ENCODE measurements at regions not wholly inside any gene's neighbourhood (a gene's known extent, or its start where the extent isn't known, plus 50 kb on each side); places are given as distances from the start of the nearest gene placed in this dataset.
"Not testable (repeated sequence)": the region's sequence is repeated elsewhere in the genome, so short reads cannot be mapped to it uniquely, and the experiment has no call there.

- DNase-seq = not testable (repeated sequence)
Measured at GRCh38 chr16:29355339-29356059, 51.0 kb downstream of the NPIPB11 start.

DNA sequence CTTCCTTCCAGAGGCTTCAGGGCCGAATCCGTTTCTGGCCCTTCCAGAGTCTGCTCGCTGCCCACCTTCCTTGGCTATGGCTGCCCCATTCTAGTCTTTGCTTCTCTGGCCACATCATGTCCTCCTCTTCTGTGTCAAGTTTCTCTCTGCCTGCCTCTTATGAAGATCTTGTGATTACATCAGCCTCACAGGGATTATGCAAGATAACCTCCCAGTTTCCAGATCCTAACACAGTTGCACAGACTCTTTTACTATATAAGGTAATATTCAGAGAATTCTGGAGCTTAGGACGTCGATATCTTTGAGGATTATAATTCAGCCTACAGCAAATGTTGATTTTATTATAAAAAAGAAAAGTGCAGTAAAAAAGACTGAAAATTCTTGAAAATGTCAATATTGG is 52.1 kb downstream of the NPIPB11 start:
- not testable (repeated sequence) for DNase-seq

- DNase-seq = not testable (repeated sequence)
Measured at GRCh38 chr16:29352617-29352999, 53.9 kb downstream of the NPIPB11 start.

- DNase-seq = not testable (repeated sequence)
Measured at GRCh38 chr16:29351970-29352616, 54.4 kb downstream of the NPIPB11 start.

GRCh38 chr16:29351271-29351969 is 55.1 kb downstream of the NPIPB11 start:
- not testable (repeated sequence) for DNase-seq

DNA sequence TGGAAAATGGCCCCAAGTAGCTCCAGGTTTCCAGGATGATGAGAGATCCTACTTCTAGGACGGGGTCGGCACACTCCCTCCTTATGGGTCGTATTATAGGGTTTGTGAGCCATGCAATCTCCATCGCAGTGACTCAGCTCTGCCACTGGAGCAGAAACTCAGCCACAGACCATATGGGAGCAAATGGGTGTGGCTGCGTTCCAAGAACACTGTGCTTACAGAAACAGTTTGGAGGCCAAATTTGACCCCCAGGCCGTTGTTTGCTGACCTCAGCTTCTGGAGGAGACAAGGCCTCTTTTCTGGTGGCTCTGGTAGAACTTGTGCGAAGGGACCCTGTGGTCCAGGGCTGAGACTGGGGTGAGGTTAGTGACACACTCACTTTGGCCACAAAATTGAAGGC is 56.5 kb downstream of the NPIPB11 start:
- not testable (repeated sequence) for DNase-seq

DNA sequence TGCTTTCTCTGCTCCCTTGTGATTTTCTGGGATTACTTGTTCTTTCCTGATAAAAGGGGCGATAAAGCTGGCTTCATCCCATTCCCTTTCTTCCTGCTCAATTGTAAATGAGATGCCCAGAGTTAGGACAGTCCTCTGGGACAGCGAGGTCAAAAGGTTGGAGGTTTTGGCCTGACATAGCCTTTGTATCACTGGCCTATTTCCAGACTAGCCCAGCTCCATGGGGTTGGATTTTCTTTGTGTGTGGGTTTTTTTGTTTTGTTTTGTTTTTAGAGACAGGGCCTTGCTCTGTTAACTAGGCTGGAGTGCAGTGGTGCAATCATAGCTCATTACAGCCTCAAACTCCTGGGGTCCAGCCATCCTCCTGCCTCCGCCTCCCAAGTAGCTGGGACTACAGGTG is 57.8 kb downstream of the NPIPB11 start:
- not testable (repeated sequence) for DNase-seq

DNA sequence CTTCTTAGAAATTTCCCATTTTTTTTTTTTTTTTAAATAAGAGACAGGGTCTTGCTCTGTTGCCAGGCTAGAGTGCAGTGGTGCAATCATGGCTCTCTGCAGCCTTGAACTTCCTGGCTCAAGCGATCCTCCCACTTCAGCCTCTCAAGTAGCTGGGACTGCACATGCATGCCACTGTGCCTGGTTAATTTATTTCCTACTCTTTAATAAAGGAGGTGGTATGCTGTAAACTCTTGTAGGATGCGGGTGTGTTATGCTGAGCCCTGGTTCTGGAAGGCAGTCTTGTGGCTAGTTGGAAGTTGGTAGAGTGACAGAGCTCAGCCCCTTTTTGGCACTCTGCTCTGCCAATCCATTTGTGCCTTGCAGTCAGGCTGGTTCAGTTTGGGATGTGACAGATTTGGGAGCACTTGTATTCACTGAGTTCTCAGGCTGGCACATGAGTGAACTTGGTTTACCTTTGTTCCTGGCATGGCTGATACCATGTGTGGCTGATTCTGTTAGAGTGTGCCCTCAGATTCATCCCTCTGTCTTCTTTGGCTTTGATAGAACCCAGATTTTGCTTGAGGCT is 58.3 kb downstream of the NPIPB11 start:
- not testable (repeated sequence) for DNase-seq

DNA sequence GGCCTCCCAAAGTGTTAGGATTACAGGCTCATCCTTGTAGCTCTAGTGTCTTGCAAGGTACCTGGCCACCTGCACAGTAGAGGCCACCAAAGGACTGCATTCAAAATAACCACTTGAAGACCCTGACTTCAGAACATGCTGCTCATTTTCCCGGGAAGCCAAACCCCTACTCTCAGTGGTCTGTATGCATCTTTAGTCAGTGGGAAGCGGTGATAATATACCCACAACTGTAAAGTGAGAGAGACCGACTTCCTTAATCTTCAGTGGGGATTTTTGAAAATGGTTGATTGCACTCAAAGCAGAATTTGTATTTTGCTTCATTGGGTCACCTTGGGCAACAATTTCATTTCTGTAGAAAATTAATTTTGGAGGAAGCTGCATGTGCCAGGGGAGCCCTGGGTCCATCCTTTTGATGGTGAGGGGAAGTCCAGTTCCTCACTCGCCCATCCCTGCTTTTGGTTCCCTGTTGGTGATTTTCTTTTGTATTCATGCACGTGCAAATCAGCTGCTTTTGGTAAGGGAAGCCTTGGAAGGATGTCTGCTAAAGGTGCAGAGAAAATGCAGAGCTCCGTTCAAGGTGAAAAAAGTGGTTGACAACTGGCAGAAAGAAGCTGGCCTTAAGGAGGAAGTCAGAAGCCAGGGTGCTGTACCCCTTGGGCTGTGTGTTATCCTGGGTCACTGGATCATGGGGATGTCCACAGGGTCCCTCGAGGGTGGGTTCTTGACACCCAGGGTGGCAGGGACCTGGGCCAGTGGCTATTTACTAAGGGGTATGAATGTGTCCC is 59.5 kb downstream of the NPIPB11 start:
- not testable (repeated sequence) for DNase-seq

GRCh38 chr16:29346203-29346602 is 60.3 kb downstream of the NPIPB11 start:
- not testable (repeated sequence) for DNase-seq

GRCh38 chr16:29342937-29343336 is 63.6 kb downstream of the NPIPB11 start:
- not testable (repeated sequence) for DNase-seq

GRCh38 chr16:29340779-29341438 is 65.6 kb downstream of the NPIPB11 start:
- DNase-seq = not testable (repeated sequence)

DNA sequence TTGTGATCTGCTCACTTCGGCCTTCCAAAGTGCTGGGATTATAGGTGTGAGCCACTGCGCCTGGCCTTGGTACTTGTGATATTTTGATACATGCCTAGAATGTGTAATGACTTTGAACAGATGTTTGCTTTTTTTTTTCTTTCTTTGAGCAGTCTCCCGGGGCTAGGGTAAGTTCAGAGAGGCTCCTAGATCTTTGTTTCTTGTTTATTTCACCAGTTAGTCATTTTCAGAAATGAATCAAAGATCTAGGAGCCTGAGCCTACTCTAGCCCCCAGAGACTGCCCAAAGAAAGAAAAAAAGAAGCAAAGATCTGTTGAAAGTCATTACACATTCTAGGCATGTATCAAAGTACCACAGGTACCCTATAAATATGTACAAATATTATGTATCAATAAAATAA is 66.3 kb downstream of the NPIPB11 start:
- not testable (repeated sequence) for DNase-seq

DNA sequence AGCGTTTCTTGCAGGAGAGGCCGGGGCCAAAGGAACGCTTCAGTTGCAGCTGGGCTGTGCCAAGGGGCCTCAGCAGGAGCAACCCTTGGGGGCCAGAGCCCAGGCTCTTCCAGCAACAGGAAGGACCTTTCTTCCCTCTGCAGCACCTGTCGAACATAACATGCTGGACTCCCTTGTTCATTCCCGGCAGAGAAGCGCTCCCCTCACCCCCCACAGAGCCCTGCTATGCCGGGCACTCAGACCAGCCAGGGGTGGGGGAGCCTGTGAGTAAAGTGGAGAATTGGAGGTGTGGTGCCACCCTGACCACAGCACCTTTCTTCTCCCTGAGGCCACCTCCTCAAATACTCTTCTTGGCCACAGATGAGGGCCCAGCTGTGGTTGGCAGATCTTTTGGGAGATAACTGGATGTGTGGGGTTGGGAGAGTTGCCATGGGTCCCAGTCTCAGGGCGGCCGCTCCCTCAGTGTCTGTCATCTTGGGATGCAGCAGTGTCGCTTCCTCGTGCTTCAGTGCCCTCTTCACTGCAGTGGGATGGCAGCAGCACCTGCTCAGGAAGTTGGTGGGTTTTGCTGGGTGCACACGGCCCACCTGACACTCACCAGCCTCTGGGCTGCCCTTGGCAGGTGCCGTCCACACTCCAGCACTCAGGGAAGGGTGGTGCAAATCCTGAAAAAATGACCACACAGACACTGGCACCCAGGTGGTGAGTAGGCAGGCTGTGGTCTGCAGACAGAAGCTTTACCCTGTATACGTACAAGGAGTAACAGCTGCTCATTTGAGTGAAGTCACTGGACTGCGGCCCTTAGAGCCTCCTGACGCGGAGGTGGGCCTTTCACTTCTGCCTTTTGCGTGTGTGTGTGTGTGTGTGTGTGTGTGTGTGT is 67.5 kb downstream of the NPIPB11 start:
- DNase-seq = not testable (repeated sequence)

GRCh38 chr16:29337385-29337901 is 69.1 kb downstream of the NPIPB11 start:
- not testable (repeated sequence) for DNase-seq

DNA sequence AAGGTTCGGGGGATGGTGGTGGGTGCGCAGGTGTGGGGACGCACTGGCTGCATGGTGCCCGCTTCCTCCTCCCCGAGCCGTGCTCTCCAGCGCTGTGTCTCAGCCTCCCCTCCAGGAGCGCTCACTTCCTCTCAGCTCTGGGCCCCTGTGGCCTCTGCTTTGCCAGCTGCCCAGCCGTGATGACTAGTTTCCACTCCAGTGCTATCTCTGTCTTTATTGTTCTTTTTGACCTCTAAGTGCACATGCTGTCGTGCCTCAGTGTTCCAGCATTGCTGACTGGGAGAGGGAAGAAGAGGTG is 71.0 kb downstream of the NPIPB11 start:
- not testable (repeated sequence) for DNase-seq

GRCh38 chr16:29334776-29335548 is 71.5 kb downstream of the NPIPB11 start:
- DNase-seq = not testable (repeated sequence)

GRCh38 chr16:29333492-29334097 is 72.9 kb downstream of the NPIPB11 start:
- DNase-seq = not testable (repeated sequence)

GRCh38 chr16:29330623-29331022 is 75.9 kb downstream of the NPIPB11 start:
- DNase-seq = not testable (repeated sequence)

- DNase-seq = not testable (repeated sequence)
Measured at GRCh38 chr16:29328528-29328927, 78.0 kb downstream of the NPIPB11 start.
